ENCODE measurements at regions not wholly inside any gene's neighbourhood (a gene's known extent, or its start where the extent isn't known, plus 50 kb on each side); places are given as distances from the start of the nearest gene placed in this dataset.
"Not testable (repeated sequence)": the region's sequence is repeated elsewhere in the genome, so short reads cannot be mapped to it uniquely, and the experiment has no call there.

DNA sequence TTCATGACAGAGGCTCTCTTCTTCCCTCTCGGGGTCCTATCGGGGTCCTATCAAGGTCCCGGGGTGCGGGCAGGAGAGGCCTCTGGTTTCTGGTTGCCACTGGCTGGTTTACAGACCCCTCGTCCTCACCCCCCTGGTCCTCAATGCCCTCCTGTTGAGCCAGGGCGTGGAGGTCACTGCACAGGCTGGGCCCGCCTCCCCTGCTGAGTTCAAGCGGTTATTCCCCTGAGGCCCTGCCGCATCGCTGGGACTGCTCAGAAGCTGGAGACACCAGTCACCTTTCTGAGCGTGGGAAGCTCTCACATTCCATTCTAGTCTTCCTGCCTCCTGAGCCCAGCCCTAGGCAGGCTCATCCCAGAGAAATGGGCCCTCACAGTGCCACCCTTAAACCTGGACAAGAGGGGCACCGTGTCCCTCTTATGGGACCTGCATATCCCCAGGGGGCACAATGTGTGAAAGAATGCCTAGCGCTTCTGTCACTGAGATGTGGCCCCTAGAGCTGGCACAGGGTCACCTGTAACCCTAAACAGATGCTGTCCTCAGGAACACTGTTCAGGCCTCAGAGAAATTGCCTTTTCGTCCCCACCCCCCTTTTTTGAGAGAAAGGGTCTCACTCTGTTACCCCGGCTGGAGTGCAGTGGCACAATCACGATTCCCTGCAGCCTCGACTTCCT, 177.7 kb upstream of the RGS6 start:
- DNase-seq: no peak

DNA sequence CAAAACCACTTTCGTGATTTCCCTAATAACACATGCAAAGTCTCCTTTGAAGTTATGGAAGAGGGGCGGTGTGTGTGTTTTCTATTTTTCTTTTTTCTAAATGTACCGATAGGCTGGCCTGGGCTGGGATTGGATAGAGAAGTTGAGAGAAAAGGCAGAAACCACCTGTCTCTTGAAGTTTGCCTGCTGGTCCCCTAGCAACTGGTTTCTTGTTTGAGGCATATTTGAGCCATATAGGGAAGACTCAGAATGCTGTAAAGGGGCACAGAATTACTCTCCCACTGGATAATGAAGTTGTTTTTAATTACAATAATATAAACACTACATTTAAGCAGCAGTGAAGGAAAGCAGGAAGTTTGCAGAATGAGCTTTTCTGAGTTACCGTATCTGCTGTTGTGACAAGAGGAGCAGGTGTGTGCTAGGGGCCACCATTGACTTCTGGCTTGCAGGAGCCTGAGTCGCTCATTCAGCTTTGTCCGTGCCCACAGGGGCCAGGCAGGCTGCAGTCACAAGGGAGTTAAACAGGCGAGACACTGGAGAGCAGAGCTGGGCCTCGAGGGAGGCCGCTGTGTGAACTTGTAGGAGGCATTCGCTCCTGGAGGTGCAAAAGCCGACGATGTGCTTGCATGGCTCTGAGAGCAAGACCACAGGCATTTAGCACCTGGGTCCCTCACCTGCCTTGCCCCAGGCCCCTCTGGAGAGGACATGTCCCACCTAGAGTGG, 173.8 kb upstream of the RGS6 start:
- DNase-seq: no peak

DNA sequence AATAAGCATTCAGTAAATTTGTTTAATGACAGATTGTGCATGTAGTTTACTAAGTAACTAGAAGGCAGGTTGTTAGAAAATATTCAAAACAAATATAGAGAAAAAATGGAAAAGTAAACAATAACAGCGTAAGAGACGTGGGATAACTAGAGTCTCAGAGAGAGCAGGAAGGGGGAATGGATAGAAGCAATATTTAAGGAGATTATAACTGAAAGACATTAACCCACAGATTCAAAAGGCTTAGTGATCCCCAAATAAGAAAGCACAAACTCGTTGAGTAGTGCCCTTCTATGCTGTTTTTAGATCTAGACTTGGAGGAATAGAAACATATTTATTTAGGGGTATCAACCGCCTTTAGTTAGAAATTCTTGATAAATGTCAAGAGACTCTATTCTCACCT, 169.7 kb upstream of the RGS6 start:
- no peak for DNase-seq

DNA sequence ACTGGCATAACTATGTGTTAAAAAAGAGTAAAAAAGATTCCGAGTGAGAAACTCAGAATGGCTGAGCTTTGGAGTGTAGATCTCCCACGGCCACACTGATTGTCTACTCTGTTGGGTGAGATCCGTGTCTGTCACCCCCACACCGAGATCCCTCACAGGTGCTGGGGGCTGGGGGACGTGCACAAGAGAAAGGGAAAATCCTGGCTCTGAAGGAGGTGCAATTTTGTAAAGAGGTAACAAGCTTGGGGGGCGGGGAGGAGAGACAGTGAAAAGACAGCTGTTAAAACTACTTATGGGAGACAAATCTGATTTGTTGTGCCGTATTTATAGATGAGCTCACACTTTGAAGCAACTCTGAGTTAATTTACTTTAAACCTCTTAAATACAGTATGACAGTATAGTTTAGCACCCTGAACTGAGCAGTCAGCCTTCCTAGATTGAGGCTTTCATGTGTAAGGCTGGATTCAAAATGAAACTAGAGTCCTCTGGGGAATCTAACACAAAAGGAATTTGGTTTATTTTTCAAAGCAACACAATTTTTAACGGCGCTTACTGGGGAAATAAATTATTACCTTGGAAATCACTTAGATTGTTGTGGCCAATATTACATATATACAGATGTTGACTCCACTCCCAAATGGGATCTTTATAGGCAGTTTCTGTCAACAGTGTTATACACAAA, 167.4 kb upstream of the RGS6 start:
- no peak for DNase-seq

DNA sequence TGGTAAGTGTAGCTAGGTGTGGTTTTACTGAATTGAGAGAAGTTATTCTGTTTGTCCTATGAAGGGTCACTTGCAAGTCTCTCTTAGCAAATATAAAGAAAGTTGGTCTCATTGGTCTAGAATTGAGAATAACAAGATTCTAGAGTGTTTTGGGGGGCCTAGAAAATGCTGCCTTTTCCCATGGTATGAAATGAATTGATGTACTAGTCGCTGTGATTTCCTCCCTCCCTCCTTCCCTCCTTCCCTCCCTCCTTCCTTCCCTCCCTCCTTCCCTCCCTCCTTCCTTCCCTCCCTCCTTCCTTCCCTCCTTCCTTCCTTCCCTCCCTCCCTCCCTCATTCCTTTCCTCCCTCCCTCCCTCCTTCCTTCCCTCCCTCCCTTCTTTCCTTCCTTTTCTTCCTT, 166.7 kb upstream of the RGS6 start:
- no peak for DNase-seq

DNA sequence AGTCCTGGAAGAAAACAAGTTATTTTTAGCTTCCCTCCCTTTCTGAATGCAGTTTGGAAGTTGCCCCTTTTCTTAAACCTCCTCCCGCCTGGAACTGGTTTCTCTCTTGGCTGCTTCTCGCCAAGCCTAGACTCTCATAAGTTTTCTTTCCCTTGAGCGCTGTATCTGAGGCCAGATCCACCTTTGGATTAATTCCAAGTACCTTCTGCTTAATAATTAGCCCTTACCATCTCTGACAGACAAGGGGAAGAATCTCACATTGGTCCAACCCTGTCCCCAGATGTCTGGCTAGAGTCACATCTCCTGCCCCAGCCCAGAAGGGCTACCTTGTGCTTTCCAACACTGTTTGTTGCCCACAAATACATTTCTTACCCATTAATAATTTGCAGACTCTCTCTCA, 161.8 kb upstream of the RGS6 start:
- no peak for DNase-seq

DNA sequence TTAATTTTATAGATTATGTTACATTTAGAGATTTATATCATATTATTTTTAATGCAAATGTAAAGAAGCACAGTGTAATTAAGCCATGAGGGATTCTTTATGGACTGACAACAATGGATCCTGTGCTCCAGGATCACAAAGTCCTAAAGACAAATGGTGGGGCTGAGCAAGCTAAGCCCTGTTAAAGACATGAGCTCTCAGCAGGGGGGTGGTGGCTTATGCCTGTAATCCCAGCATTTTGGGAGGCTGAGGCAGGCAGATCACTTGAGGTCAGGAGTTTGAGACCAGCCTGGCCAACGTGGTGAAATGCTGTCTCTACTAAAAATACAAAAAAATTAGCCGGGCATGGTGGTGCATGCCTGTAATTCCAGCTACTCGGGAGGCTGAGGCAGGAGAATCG, 160.8 kb upstream of the RGS6 start:
- not testable (repeated sequence) for DNase-seq

DNA sequence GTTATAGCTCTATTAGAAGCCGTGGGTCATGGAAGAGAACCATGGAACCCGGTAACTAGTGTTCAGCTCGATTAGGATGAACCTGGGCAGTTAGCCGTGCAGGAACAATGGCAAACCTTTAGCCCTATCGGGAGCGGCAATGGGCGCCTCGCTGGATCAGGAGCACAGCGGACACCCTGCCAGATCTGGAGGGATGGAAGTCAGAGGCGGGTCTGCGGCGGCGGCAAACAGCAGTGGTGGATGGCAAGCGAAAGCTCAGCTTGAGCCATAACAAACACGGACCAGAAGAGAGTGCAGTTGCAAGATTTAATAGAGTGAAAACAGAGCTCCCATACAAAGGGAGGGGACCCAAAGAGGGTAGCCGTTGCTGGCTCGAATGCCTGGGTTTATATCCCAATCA, 160.2 kb upstream of the RGS6 start:
- not testable (repeated sequence) for DNase-seq

DNA sequence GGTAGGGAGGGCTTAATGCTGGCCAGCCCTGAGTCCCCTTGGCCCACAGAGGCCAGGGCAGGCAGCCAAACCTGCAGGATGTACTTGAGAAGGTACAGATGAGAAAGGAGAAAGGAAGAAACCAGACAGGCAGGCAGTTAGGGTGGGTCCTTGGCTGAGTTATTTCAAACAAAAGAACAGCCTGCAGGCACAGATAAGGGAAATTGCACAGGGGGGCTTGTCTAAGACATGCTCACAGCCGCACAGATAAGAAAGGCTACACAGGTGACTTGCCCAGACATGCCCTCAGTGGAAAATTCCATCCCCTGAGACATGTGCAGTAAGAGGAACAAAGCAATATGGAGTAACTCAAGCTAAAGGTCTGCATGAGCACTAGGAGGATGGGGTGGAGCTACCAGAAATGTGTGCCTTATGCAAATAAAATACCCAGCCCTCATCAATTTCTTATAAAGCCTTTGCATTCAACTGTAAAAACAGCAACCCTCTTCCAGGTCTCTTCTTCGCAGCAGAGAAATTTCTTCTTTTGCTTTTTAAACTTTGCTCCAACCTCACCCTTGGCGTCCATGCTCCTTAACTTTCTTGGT, 158.2 kb upstream of the RGS6 start:
- no peak for DNase-seq

DNA sequence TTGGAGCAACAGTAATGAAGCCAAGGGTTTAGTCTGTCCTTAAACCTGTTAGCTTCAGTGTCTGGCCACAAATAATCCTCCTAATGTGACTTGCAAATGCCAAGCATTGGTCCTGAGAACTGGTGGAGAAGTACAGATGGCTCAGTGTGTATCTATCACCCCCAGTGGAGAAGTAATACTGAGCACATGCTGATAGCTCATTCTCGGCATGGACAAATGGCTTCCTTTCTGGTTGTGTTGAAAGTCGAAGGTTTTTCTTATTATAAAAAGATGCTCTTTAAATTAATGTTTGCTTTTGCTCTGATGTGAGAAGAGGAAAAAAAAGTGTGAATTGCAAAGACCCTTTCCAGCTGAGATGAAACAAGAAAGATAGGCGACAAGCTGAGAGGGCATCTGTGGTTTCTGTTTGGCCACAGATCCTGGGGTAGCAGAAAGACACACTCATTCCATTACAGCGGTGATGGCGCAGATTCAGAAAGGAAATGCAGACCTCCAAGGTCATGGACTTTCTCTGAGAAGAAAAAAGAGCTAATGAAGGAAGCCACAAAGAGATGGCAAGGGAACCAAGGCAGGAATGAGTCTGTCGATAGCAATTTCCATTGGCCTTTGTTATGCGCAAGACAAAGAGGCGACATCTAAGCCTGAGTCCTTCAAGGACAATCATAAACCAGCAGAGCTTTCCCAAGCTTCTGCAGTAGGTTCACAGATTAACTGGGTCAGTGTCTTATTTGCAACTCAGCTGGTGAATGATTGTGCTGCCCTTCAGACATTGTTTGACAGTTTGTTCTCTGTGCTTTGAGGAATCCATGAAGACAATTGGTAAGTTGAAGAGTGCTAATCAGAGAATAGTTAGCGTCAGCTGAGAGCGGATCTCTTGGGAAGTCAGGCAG, 155.5 kb upstream of the RGS6 start:
- no peak for DNase-seq

DNA sequence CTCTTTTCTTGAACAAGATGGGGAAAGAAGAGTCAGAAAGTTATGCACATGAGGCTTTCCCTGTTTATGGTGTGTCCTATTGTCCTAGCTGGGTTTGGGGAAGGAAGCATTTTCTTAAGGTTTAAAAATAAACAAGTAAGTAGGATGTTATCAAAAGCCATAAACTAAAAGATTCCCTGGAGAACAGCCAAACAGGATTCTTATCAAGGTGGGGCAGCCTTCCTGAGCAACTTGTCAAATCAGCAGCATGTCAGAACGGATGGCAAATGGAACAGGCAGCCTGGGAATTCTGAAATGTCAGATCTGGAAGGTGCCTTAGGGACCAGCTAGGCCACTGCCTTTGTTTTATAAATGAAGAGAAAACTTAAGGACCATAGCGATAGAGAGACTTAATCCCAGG, 152.2 kb upstream of the RGS6 start:
- no peak for DNase-seq

DNA sequence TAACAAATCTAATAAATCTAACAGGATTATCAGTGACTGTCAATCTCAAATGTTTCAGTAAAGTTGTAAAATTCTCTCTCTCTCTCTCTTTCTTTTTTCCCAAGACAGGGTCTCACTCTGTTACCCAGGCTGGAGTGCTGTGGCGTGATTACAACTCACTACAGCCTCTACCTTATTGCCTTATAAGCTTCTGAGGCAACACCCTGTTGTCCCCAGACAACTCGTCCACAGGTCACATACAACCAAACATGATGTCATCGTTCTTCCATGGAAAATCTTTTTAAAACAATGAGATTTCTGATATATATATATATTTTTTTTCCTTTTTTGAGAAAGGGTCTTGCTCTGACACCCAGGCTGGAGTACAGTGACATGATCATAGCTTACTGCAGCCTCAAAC, 151.4 kb upstream of the RGS6 start:
- DNase-seq: no peak

DNA sequence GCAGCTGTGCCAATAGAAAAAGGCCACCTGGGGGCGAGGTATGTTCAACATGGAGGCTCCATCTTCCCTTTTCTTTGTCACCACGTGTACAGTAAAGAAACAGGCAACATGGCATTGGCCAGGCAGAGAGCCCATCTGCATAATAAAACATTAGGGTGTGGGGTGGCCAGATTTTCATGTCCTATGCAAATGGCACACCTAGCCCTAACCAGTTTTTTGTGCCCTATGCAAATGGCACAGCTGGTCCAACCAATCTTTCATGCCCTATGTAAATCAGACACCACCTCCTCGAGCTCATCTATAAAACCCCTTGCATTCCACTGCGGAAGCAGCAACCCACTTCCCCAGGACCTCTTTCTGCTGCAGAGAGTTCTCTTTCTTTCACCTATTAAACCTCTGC, 149.1 kb upstream of the RGS6 start:
- no peak for DNase-seq

DNA sequence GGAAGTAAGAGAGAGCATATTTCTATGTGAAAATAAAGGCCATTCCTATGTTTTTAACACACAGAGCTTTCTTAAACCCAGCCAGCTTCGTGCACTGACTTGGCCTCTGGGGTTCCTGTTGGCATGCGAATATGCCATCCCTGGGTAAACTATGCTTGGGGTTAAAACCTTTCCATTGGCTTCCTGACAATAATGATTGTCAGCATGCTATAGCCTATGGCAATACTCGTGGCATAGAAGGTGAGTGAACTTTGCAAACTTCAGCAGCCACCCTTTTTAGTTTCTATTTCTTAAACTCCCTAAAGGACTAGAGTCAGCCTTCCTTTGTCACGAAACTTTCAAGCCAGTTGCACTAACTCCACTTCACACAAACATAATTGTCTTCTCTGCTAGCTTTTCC, 148.4 kb upstream of the RGS6 start:
- DNase-seq: no peak

DNA sequence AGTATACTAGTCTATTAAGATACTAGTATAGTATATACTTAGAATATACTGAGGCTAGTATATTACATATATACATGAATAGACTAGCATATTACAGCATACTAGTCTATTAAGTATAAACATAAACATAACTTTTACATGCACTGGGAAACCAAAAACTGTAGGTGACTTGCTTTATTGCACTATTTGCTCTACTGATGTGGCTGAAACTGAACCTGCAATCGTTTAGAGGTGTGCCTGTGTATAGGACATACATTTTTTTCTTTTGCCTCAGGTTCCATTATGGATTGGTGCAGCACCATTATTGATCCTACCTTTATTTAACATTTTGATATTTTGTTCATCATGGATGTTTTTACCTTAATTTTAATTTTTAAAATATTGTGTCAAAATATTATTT, 143.2 kb upstream of the RGS6 start:
- DNase-seq: no peak

DNA sequence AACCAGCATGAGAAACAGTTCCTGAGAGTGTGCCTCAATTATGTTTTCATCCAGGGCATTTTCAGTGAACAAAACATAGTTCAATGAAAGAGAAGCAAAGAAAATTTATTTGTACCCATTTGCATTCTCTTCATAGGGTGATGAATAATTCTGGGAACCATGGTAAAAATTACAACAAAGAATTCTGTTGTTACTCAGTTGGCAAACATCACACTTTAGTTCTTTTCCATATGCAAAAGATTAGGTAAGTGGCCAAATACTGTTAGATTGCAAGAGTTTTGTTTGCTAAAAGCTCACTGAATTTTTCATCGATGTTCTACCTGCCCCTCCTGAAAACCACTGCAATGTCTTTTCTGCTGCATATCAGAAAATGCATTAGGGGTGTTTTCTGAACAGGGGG, 132.4 kb upstream of the RGS6 start:
- no peak for DNase-seq

DNA sequence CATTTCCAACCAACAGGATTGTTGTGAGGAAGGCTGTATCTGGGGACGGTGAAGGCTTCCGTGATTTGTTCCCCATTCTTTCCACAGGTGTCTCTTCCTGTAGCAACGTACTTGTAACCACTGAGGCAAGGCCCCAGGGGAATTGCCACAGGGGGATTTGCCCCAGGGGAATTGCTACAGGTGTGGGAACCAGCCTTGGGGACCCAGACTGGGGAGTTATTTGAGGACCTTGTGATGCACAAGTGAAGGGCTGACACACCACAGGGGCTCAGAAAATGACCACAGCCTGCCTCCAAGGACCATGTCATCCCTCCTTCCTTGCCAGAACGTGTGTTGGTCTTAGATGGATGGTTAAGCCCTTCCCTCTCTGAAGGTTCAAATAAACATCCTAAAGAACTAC, 131.4 kb upstream of the RGS6 start:
- no peak for DNase-seq

DNA sequence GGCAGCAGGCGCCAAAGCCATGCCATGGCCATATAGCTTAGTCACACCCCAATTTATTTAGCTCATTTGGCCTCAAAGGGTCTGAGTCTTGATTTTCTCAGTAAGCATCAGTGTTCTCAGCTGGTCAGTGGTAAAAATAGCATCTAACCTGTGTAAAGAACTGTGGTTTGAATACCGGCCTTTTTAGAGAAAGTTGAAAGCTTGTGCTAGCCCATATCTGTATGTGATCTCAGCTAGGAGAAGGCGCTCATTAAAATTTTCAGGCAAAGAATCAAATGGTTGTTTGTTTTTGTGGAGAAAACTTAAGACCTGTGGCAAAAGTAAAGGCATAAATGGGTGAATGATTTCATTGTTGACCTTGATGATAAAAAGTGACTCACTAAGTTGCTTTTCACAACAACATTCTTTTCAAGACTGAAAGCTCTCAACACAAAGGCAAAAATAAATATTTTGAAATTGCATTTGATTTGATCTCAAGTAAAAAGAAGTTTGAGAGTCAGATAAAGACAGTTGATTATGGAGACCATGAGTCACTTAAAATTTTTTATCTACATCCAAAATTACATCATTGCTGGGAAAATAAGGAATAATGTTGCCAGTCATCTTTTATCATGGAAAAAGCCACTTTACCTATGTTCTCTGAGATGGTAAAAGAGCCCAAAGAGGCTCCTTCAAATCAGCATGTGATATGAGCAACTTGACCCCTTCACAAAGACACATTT, 128.5 kb upstream of the RGS6 start:
- DNase-seq: no peak

DNA sequence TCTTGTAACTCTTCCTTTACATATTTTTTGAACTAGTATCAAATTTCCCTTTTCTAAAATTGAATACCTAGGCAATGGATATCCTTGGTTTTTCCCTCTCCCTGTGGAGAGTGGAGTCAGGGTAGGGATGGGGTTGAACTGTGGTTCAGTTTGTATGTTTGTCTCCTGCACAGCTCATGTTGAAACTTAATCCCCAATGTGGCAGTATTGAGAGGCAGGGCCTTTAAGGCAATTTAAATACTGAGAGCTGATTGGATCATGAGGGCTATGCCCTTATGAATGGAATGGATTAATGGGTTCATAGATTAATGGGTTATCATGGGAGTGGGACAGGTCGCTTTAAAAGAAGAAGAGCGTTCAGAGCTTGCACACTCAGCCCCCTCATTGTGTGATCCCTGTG, 127.2 kb upstream of the RGS6 start:
- no peak for DNase-seq

DNA sequence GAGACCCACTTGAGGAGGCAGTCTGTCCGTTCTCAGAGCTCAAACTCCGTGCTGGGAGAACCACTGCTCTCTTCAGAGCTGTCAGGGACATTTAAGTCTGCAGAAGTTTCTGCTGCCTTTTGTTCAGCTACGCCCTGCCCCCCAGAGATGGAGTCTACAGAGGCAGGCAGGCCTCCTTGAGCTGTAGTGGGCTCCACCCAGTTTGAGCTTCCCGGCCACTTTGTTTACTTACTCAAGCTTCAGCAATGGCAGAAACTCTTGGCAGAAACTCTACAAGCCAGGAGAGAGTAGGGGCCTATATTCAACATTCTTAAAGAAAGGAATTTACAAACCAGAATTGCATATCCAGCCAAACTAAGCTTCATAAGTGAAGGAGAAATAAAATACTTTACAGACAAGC, 125.2 kb upstream of the RGS6 start:
- DNase-seq: not testable (repeated sequence)

DNA sequence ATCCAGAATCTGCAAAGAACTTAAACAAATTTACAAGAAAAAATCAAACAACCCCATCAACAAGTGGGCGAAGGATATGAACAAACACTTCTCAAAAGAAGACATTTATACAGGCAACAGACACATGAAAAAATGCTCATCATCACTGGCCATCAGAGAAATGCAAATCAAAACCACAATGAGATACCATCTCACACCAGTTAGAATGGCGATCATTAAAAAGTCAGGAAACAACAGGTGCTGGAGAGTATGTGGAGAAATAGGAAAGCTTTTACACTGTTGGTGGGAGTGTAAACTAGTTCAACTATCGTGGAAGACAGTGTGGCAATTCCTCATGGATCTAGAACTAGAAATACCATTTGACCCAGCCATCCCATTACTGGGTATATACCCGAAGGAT, 121.4 kb upstream of the RGS6 start:
- DNase-seq: not testable (repeated sequence)

Measured in anterior cingulate cortex (tissue), 58 donors.